Suprapubic skin (tissue), 4 donors: ENCODE measurements at regions not wholly inside any gene's neighbourhood (a gene's known extent, or its start where the extent isn't known, plus 50 kb on each side); places are given as distances from the start of the nearest gene placed in this dataset.

Experiments
- CTCF ChIP-seq, 2 donors: fragments of 200-600 bp in 1 of 2; fragments of 450-650 bp in 1 of 2; sonication (generic) in 1 of 2; IDR thresholded peaks; one replicate each; pipeline ENCODE4 v1.5.1; 2016 to 2019; ENCODE audit warnings: antibody characterized with exemption in 2 of 2, mild to moderate bottlenecking in 1 of 2, moderate library complexity in 1 of 2
- POLR2A ChIP-seq, 2 donors: fragments of 450-650 bp; IDR thresholded peaks; one replicate each; pipeline ENCODE4 v1.6.1; 2017; ENCODE audit warnings: antibody characterized with exemption in 2 of 2, mild to moderate bottlenecking in 2 of 2, moderate library complexity in 2 of 2
- POLR2AphosphoS5 ChIP-seq, 3 donors: sonication (generic); formaldehyde crosslinking; IDR thresholded peaks; one replicate each; pipeline ENCODE4 v1.6.1; 2017; ENCODE audit warnings: antibody characterized with exemption in 3 of 3

- TF ChIP-seq POLR2A (IDR thresholded peaks at IDR 0.05), result no peak
- no peak for TF ChIP-seq CTCF (IDR thresholded peaks at IDR 0.05)
- TF ChIP-seq POLR2AphosphoS5 (IDR thresholded peaks at IDR 0.05), result no peak
These were observed 144.8 kb downstream of the ETS2 start for GRCh38 chr21:38950435-38951094.
